ENCODE measurements at regions not wholly inside any gene's neighbourhood (a gene's known extent, or its start where the extent isn't known, plus 50 kb on each side); places are given as distances from the start of the nearest gene placed in this dataset.

GRCh38 chr16:13313351-13313750, 412.0 kb downstream of the SHISA9 start:
- Histone ChIP-seq H3K9me3 (no peaks in the 10 kb centered on the region), H3K4me3 (no peak overlapping the region), H3K36me3 (no peaks in the 10 kb centered on the region), H3K27me3 (no peaks in the 10 kb centered on the region), H3K4me1 (no peaks in the 10 kb centered on the region), H3K27ac (no peak overlapping the region)
- TF ChIP-seq POLR2A (IDR thresholded peaks at IDR 0.05) (no peak), CTCF (IDR thresholded peaks at IDR 0.05) (no peak)
- no peak for DNase-seq
- intact Hi-C loops (cut with DNase I; ENCODE audit: low total_unique reads): no loop called here

- intact Hi-C loops (cut with DNase I; ENCODE audit: low total_unique reads): no loop called here
- DNase-seq: no peak
- Histone ChIP-seq H3K36me3 (no peaks in the 10 kb centered on the region), H3K4me1 (no peaks in the 10 kb centered on the region), H3K27ac (no peak overlapping the region), H3K4me3 (no peak overlapping the region), H3K27me3 (no peaks in the 10 kb centered on the region), H3K9me3 (no peaks in the 10 kb centered on the region)
- TF ChIP-seq POLR2A (IDR thresholded peaks at IDR 0.05) (no peak), CTCF (IDR thresholded peaks at IDR 0.05) (no peak)
Measured at GRCh38 chr16:13314633-13315032, 413.2 kb downstream of the SHISA9 start.

- Histone ChIP-seq H3K4me3 (no peak overlapping the region), H3K4me1 (no peaks in the 10 kb centered on the region), H3K27ac (no peak overlapping the region), H3K36me3 (no peaks in the 10 kb centered on the region), H3K27me3 (no peaks in the 10 kb centered on the region), H3K9me3 (no peaks in the 10 kb centered on the region)
- no peak for TF ChIP-seq POLR2A (IDR thresholded peaks at IDR 0.05)
- no peak for TF ChIP-seq CTCF (IDR thresholded peaks at IDR 0.05)
- no peak for DNase-seq
- intact Hi-C loops (cut with DNase I; ENCODE audit: low total_unique reads): no loop called here
Measured at GRCh38 chr16:13315642-13316427, 414.4 kb downstream of the SHISA9 start.

- H3K36me3 ChIP-seq: no peaks in the 10 kb centered on the region
Measured at GRCh38 chr16:13322336-13322735, 420.9 kb downstream of the SHISA9 start.

More at GRCh38 chr16:13322336-13322735, 420.9 kb downstream of the SHISA9 start:
- H3K4me3 ChIP-seq: no peak overlapping the region
- no peak overlapping the region for H3K27ac ChIP-seq
- H3K9me3 ChIP-seq: no peaks in the 10 kb centered on the region
- no peak for DNase-seq
- intact Hi-C loops (cut with DNase I; ENCODE audit: low total_unique reads): no loop called here
- H3K4me1 ChIP-seq: no peaks in the 10 kb centered on the region
- no peaks in the 10 kb centered on the region for H3K27me3 ChIP-seq
- TF ChIP-seq POLR2A (IDR thresholded peaks at IDR 0.05) (no peak), CTCF (IDR thresholded peaks at IDR 0.05) (no peak)
